Mucosa of stomach (tissue), 1 donor: ENCODE measurements at regions not wholly inside any gene's neighbourhood (a gene's known extent, or its start where the extent isn't known, plus 50 kb on each side); places are given as distances from the start of the nearest gene placed in this dataset.

ENCODE experiments used
- H3K27me3 ChIP-seq: one replicate; pipeline ENCODE4 v1.7.0; 2013; ENCODE audit warnings: mild to moderate bottlenecking, low read length; ENCODE audit not compliant: control insufficient read depth, insufficient read depth
- H3K36me3 ChIP-seq: one replicate; pipeline ENCODE4 v1.7.0; 2013; ENCODE audit warnings: low read length; ENCODE audit not compliant: control insufficient read depth, insufficient read depth
- H3K4me1 ChIP-seq: one replicate; pipeline ENCODE4 v1.7.0; 2013; ENCODE audit warnings: mild to moderate bottlenecking, low read length; ENCODE audit not compliant: control insufficient read depth, insufficient read depth
- H3K4me3 ChIP-seq: one replicate; pipeline ENCODE4 v1.7.0; 2013; ENCODE audit warnings: low read length
- H3K9ac ChIP-seq: one replicate; pipeline ENCODE4 v1.7.0; 2013; ENCODE audit warnings: mild to moderate bottlenecking, low read length, moderate library complexity
- H3K9me3 ChIP-seq: one replicate; pipeline ENCODE4 v1.7.0; 2013; ENCODE audit warnings: mild to moderate bottlenecking, low read length, moderate library complexity; ENCODE audit not compliant: control insufficient read depth
- donor health status: Pancreatic carcinoma.

- no peaks in the 10 kb centered on the region for H3K27me3 ChIP-seq
- H3K36me3 ChIP-seq = no peaks in the 10 kb centered on the region
- no peaks in the 10 kb centered on the region for H3K9me3 ChIP-seq
- no peak overlapping the region for H3K4me3 ChIP-seq
- no peaks in the 10 kb centered on the region for H3K4me1 ChIP-seq
- H3K9ac ChIP-seq = no peak overlapping the region
Observed at GRCh38 chr18:40048886-40049650, 1906.0 kb upstream of the PIK3C3 start.

DNA sequence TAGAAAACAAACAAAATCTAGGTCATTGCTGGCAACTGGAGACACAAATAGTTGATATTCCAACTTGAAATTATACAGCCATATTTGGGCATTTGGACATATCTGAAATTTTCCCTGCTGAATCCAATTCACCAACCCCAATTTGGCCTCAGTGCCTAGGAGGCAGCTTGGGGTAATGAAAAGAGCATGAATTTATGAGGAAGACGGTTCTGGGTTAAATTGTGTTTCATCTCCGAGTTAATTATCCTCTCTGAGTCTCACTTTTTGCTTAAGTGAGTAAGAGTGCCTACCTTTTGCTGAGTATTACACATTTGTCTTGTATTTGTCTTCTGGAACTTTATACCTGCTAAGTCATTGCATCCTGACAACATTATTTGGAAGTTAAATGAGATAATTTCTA lies 1906.8 kb upstream of the PIK3C3 start:
- no peaks in the 10 kb centered on the region for H3K36me3 ChIP-seq
- no peaks in the 10 kb centered on the region for H3K9me3 ChIP-seq
- no peaks in the 10 kb centered on the region for H3K4me1 ChIP-seq
- H3K9ac ChIP-seq = no peak overlapping the region
- H3K4me3 ChIP-seq = no peak overlapping the region
- H3K27me3 ChIP-seq = no peaks in the 10 kb centered on the region

DNA sequence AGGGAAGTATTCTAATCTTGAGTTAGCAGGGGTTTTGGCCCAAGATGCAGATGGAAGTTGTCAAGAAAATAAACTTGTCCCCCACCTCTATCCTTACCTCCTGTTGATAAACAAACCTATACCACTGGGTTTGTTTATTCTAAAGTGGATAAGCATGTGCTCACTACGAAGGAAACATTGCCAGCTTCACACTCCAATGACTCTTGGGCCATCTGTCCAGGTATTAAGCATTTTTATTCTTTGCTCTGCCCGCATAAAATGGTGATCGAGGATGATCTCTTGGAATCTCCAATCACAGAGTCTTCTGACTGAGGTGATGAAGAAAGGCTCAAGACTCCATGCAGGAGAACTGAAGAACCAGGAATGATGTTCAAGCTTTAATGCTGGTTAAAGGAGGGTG lies 1908.4 kb upstream of the PIK3C3 start:
- H3K36me3 ChIP-seq = no peaks in the 10 kb centered on the region
- no peaks in the 10 kb centered on the region for H3K9me3 ChIP-seq
- no peaks in the 10 kb centered on the region for H3K4me1 ChIP-seq
- no peaks in the 10 kb centered on the region for H3K27me3 ChIP-seq
- H3K4me3 ChIP-seq = no peak overlapping the region
- H3K9ac ChIP-seq = no peak overlapping the region

DNA sequence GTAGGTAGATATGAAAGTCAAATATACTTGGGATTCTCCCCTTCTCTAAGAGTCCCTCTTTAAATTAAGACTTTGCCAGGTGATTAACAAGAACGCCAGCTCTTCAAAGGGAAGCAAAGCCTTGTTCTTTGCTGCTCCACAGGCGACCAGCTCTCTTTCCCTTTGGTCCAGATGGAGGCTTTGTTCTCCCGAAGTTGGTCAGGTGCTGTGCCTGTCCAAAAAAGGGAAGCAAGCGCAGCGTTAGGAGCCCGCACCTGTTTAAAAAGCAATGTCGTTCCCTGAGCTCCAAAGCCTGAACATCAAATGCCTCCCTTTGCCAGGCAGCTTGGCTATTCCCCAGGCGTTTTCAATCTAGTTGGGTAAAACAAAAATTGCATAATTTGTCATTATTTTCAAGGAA lies 1913.1 kb upstream of the PIK3C3 start:
- no peaks in the 10 kb centered on the region for H3K9me3 ChIP-seq
- H3K9ac ChIP-seq = no peak overlapping the region
- no peaks in the 10 kb centered on the region for H3K36me3 ChIP-seq
- no peaks in the 10 kb centered on the region for H3K27me3 ChIP-seq
- no peak overlapping the region for H3K4me3 ChIP-seq
- H3K4me1 ChIP-seq = no peaks in the 10 kb centered on the region

- H3K4me3 ChIP-seq = no peak overlapping the region
- no peaks in the 10 kb centered on the region for H3K9me3 ChIP-seq
- no peak overlapping the region for H3K9ac ChIP-seq
- no peaks in the 10 kb centered on the region for H3K36me3 ChIP-seq
- H3K4me1 ChIP-seq = no peaks in the 10 kb centered on the region
- no peaks in the 10 kb centered on the region for H3K27me3 ChIP-seq
Observed at GRCh38 chr18:40040574-40040973, 1914.5 kb upstream of the PIK3C3 start.

GRCh38 chr18:40037356-40037755 lies 1917.7 kb upstream of the PIK3C3 start:
- H3K36me3 ChIP-seq = no peaks in the 10 kb centered on the region
- no peaks in the 10 kb centered on the region for H3K9me3 ChIP-seq
- no peak overlapping the region for H3K9ac ChIP-seq
- no peaks in the 10 kb centered on the region for H3K4me1 ChIP-seq
- H3K27me3 ChIP-seq = no peaks in the 10 kb centered on the region
- H3K4me3 ChIP-seq = no peak overlapping the region

DNA sequence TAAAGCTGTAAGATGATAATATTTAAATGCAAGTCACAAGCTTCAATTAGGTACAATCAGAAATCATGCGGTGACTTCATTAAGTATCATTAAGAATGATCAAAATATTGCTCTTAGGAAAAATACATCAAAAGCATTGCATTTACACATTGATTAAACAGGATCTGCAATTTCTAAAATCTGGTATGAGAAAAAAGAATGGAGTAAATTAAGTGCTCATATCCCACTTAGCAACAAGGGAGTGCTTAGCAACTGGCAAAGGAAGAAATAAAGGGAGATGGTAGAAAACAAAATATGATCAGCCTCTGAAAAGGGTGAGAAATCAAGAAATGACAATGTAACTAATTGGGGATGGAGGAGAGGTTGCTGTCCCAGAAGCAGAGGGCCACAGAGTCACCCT lies 1918.2 kb upstream of the PIK3C3 start:
- no peaks in the 10 kb centered on the region for H3K4me1 ChIP-seq
- H3K9ac ChIP-seq = no peak overlapping the region
- no peak overlapping the region for H3K4me3 ChIP-seq
- no peaks in the 10 kb centered on the region for H3K27me3 ChIP-seq
- no peaks in the 10 kb centered on the region for H3K9me3 ChIP-seq
- no peaks in the 10 kb centered on the region for H3K36me3 ChIP-seq

DNA sequence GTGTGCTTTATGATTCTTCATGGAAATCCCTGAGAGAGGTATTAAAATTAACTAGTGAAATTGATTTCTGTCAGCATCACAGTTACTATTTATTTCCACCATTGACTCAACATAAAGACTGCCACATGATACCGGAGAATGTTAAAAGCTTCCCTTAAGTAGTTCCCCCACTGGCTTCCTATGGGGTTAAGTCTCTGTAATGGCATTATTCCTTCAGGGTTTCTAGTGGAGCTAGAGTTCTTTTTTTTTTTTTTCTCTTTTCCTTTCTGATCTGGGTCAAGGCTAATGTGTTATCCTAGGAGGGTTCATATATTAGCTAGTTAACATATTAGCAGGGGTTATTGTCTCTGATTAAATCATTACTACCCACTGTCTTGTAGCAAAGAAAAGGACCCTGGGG lies 1919.1 kb upstream of the PIK3C3 start:
- H3K4me3 ChIP-seq = no peak overlapping the region
- no peak overlapping the region for H3K9ac ChIP-seq
- no peaks in the 10 kb centered on the region for H3K4me1 ChIP-seq
- no peaks in the 10 kb centered on the region for H3K27me3 ChIP-seq
- H3K9me3 ChIP-seq = no peaks in the 10 kb centered on the region
- no peaks in the 10 kb centered on the region for H3K36me3 ChIP-seq

- Histone ChIP-seq H3K9ac (no peak overlapping the region), H3K36me3 (no peaks in the 10 kb centered on the region), H3K9me3 (no peaks in the 10 kb centered on the region), H3K27me3 (no peaks in the 10 kb centered on the region), H3K4me3 (no peak overlapping the region), H3K4me1 (no peaks in the 10 kb centered on the region)
Observed at GRCh38 chr18:40032076-40032475, 1923.0 kb upstream of the PIK3C3 start.

- Histone ChIP-seq H3K4me3 (no peak overlapping the region), H3K27me3 (no peaks in the 10 kb centered on the region), H3K9me3 (no peaks in the 10 kb centered on the region), H3K36me3 (no peaks in the 10 kb centered on the region), H3K4me1 (no peaks in the 10 kb centered on the region), H3K9ac (no peak overlapping the region)
Observed at GRCh38 chr18:40031435-40031834, 1923.6 kb upstream of the PIK3C3 start.

DNA sequence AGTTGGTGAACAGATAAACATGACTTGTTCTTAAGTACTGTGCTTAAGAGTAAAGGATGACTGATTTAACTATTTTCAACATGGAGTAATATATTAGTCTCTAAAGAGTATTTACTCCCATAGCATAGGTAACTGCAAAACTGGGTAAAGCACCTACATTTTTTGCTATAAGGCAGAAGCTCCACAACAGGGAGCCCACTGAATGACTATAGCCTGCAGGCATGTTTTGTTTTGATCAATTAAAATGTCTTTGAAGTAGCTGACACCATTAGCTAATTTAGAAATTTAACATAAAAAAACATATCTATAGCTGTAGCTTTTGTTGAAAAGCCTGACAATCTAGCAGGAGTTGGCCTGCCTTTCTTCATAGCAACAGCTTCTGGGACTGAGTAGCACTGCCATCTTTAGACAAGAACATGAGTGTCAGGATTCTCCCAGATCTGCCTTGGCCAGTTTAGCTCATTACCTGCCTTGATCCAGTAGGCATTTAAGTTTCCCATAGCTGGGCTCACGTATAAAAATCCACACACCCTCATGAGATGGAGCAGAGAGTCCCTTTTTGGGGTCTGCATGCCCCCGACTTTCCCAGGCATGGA lies 1935.1 kb upstream of the PIK3C3 start:
- no peaks in the 10 kb centered on the region for H3K27me3 ChIP-seq
- no peaks in the 10 kb centered on the region for H3K4me1 ChIP-seq
- no peaks in the 10 kb centered on the region for H3K36me3 ChIP-seq
- H3K9ac ChIP-seq = no peak overlapping the region
- no peaks in the 10 kb centered on the region for H3K9me3 ChIP-seq
- H3K4me3 ChIP-seq = no peak overlapping the region

GRCh38 chr18:40018266-40018665 lies 1936.8 kb upstream of the PIK3C3 start:
- no peaks in the 10 kb centered on the region for H3K27me3 ChIP-seq
- H3K4me1 ChIP-seq = no peaks in the 10 kb centered on the region
- H3K9me3 ChIP-seq = no peaks in the 10 kb centered on the region
- H3K9ac ChIP-seq = no peak overlapping the region
- no peak overlapping the region for H3K4me3 ChIP-seq
- no peaks in the 10 kb centered on the region for H3K36me3 ChIP-seq
